Adrenal gland (tissue), 5 donors: ENCODE measurements at regions not wholly inside any gene's neighbourhood (a gene's known extent, or its start where the extent isn't known, plus 50 kb on each side); places are given as distances from the start of the nearest gene placed in this dataset.

Source experiments
- POLR2A ChIP-seq, 2 donors: fragments of 450-650 bp; IDR thresholded peaks; one replicate each; pipeline ENCODE4 v1.6.1; 2017; ENCODE audit warnings: antibody characterized with exemption in 2 of 2, mild to moderate bottlenecking in 2 of 2, moderate library complexity in 1 of 2
- TF ChIP-seq, protein P1 (sequence below), 6 experiments: fragments of 450-650 bp in 4 of 6; fragments of 200-600 bp in 2 of 6; sonication (generic) in 1 of 6; IDR thresholded peaks; 1 replicate in 5 of 6; 2 replicates in 1 of 6; pipeline versions ENCODE4 v1.5.1 to v1.8.0; 2016 to 2021; ENCODE audit warnings: antibody characterized with exemption in 6 of 6, mild to moderate bottlenecking in 2 of 6, moderate library complexity in 1 of 6
- donor health status: DM: no; HTN: no; CAD: no.

GRCh38 chr4:99753931-99754330 lies 62.7 kb upstream of the DAPP1 start:
- TF ChIP-seq, protein P1, sequence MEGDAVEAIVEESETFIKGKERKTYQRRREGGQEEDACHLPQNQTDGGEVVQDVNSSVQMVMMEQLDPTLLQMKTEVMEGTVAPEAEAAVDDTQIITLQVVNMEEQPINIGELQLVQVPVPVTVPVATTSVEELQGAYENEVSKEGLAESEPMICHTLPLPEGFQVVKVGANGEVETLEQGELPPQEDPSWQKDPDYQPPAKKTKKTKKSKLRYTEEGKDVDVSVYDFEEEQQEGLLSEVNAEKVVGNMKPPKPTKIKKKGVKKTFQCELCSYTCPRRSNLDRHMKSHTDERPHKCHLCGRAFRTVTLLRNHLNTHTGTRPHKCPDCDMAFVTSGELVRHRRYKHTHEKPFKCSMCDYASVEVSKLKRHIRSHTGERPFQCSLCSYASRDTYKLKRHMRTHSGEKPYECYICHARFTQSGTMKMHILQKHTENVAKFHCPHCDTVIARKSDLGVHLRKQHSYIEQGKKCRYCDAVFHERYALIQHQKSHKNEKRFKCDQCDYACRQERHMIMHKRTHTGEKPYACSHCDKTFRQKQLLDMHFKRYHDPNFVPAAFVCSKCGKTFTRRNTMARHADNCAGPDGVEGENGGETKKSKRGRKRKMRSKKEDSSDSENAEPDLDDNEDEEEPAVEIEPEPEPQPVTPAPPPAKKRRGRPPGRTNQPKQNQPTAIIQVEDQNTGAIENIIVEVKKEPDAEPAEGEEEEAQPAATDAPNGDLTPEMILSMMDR (IDR thresholded peaks at IDR 0.05), result no peak
- no peak for TF ChIP-seq POLR2A (IDR thresholded peaks at IDR 0.05)
